MCF 10A (cell line): ENCODE measurements at regions not wholly inside any gene's neighbourhood (a gene's known extent, or its start where the extent isn't known, plus 50 kb on each side); places are given as distances from the start of the nearest gene placed in this dataset.

Source experiments
- BruUV-seq: library from RNA; stranded (reverse); fragments of 400-500 nt; replicated peaks from 2 replicates; lab custom pipeline; 2021; lab: Mats Ljungman, UMichigan
- CTCF ChIA-PET: fragments of 300-600 bp; sonication (Branson Sonifier 250); formaldehyde crosslinking; extraction: SDS; loops from one replicate; lab custom pipeline; 2021; ENCODE audit warnings: antibody characterized with exemption, inconsistent platforms; lab: Yijun Ruan, JAX
- POLR2A ChIA-PET: fragments of 300-600, 350-650 bp; sonication (Branson Sonifier 250); formaldehyde crosslinking; extraction: SDS; loops from one replicate; lab custom pipeline; 2020; ENCODE audit warnings: antibody characterized with exemption, inconsistent platforms; lab: Yijun Ruan, JAX
- DNase-seq: peaks from one replicate; pipeline ENCODE4 v3.0.0-alpha.2; 2018; ENCODE audit not compliant: unreplicated experiment
- H3K27ac Mint-ChIP-seq: one replicate; pipeline ENCODE4 v1.8.0; 2022; ENCODE audit warnings: mild to moderate bottlenecking, low read depth, mixed read lengths; ENCODE audit not compliant: unreplicated experiment
- H3K27me3 Mint-ChIP-seq: one replicate; pipeline ENCODE4 v1.8.0; 2022; ENCODE audit warnings: mixed read lengths; ENCODE audit not compliant: insufficient read depth, unreplicated experiment
- H3K36me3 Mint-ChIP-seq: one replicate; pipeline ENCODE4 v1.8.0; 2022; ENCODE audit warnings: mild to moderate bottlenecking, moderate library complexity, mixed read lengths; ENCODE audit not compliant: insufficient read depth, unreplicated experiment
- H3K4me1 Mint-ChIP-seq: one replicate; pipeline ENCODE4 v1.8.0; 2022; ENCODE audit warnings: mixed read lengths; ENCODE audit not compliant: insufficient read depth, unreplicated experiment
- H3K4me3 Mint-ChIP-seq: one replicate; pipeline ENCODE4 v1.8.0; 2022; ENCODE audit warnings: mild to moderate bottlenecking, moderate library complexity, mixed read lengths; ENCODE audit not compliant: unreplicated experiment
- H3K9me3 Mint-ChIP-seq: one replicate; pipeline ENCODE4 v1.8.0; 2022; ENCODE audit warnings: mixed read lengths; ENCODE audit not compliant: unreplicated experiment
- intact Hi-C: fragments of 100-400 bp; cut with micrococcal nuclease; formaldehyde crosslinking; loops from 2 replicates; pipeline ENCODE4 v1.14.1; 2022
- TF ChIP-seq, protein P1 (sequence below): fragments of 200-600 bp; IDR thresholded peaks from one replicate; pipeline ENCODE4 v1.8.0; 2022; ENCODE audit warnings: antibody characterized with exemption, mild to moderate bottlenecking; ENCODE audit not compliant: unreplicated experiment

DNA sequence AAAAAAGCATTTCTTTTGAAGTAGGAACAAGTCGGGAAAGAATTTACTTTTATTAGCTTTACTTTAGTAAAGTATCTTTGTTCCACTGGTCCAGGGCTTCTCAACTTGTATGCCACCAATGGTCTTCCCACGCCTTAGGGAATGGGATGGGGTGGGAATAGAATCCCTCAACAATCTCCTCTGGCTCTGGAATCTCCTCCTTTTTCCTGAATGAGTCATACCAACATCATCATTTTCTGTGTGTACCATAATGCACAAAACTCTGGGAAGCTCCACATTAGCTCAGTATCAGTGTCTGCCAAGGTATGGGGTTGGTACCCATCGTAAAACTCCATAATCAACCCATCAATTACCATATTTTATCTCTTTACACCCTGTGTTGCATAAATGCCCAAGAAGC is 159.4 kb upstream of the BMPER start:
- CTCF ChIA-PET: interaction anchor here (0.7 to 1.7 kb wide), 4 partner anchors 12 to 187 kb away, joined by 5 to 11 read pairs (median 5); no protein-coding TSS in a partner anchor
- Mint-ChIP-seq H3K27ac (no peak overlapping the region), H3K27me3 (no peaks in the 10 kb centered on the region), H3K4me1 (peaks cover 23% of the 10 kb centered on the region), H3K4me3 (no peak overlapping the region), H3K9me3 (no peaks in the 10 kb centered on the region), H3K36me3 (peaks cover 5% of the 10 kb centered on the region)
- TF ChIP-seq, protein P1, sequence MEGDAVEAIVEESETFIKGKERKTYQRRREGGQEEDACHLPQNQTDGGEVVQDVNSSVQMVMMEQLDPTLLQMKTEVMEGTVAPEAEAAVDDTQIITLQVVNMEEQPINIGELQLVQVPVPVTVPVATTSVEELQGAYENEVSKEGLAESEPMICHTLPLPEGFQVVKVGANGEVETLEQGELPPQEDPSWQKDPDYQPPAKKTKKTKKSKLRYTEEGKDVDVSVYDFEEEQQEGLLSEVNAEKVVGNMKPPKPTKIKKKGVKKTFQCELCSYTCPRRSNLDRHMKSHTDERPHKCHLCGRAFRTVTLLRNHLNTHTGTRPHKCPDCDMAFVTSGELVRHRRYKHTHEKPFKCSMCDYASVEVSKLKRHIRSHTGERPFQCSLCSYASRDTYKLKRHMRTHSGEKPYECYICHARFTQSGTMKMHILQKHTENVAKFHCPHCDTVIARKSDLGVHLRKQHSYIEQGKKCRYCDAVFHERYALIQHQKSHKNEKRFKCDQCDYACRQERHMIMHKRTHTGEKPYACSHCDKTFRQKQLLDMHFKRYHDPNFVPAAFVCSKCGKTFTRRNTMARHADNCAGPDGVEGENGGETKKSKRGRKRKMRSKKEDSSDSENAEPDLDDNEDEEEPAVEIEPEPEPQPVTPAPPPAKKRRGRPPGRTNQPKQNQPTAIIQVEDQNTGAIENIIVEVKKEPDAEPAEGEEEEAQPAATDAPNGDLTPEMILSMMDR: no peak
- BruUV-seq: no TSS peak
- POLR2A ChIA-PET: no interaction called here
- intact Hi-C loops: no loop called here
- DNase-seq: peak; percentile 57

DNA sequence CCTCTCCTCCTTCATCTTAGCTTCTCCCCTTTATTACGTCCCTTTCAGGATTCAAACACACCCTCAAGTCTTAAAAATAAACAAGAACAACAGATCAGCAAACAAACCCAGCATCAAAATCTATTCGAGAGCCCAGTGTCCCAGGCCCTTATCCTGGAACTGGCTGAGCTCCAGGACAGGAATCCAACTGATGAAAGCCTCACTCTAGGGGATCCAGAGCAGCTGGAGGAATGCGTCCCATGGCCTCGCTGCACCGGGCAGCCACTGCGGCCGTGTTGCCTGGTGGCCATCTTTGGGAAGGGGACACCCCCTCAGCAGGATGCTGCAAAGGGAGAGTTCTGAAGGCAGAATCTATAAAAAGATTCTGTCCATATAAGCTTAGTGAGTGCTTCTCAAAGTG is 156.5 kb upstream of the BMPER start:
- H3K27ac Mint-ChIP-seq: no peak overlapping the region
- peaks cover 4% of the 10 kb centered on the region for H3K4me1 Mint-ChIP-seq
- H3K27me3 Mint-ChIP-seq: no peaks in the 10 kb centered on the region
- DNase-seq: no peak
- CTCF ChIA-PET: interaction anchor here (0.6 to 2.1 kb wide), 6 partner anchors 9 to 563 kb away, joined by 3 to 18 read pairs (median 4); no protein-coding TSS in a partner anchor
- no peaks in the 10 kb centered on the region for H3K9me3 Mint-ChIP-seq
- intact Hi-C loops: no loop called here
- H3K36me3 Mint-ChIP-seq: no peaks in the 10 kb centered on the region
- no TSS peak for BruUV-seq
- TF ChIP-seq, protein P1: no peak
- POLR2A ChIA-PET: interaction anchor here (0.6 kb wide), 1 partner anchor 73 kb away, joined by 3 read pairs; no protein-coding TSS in a partner anchor
- no peak overlapping the region for H3K4me3 Mint-ChIP-seq

DNA sequence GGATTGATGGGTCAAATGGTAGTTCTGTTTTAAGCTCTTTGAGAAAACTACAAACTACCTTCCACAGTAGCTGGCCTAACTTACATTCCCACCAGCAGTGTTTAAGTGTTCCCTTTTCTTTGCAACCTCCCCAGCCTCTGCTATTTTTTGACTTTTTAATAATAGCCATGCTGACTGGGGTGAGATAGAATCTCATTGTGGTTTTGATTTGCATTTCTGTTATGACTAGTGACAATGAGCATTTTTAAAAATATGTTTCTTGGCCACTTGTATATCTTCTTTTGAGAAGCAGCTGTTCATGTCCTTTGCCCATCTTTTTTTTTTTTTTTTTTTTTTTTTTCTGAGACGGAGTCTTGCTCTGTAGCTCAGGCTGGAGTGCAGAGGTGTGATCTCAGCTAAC is 155.2 kb upstream of the BMPER start:
- Mint-ChIP-seq H3K27ac (no peak overlapping the region), H3K9me3 (no peaks in the 10 kb centered on the region), H3K4me3 (no peak overlapping the region), H3K4me1 (no peaks in the 10 kb centered on the region), H3K36me3 (no peaks in the 10 kb centered on the region), H3K27me3 (no peaks in the 10 kb centered on the region)
- ChIA-PET CTCF (interaction anchor here (0.6 to 2.1 kb wide), 7 partner anchors 8 to 341 kb away, joined by 3 to 18 read pairs (median 3); no protein-coding TSS in a partner anchor), POLR2A (no interaction called here)
- TF ChIP-seq, protein P1: no peak
- BruUV-seq: no TSS peak
- no peak for DNase-seq
- intact Hi-C loops: no loop called here

DNA sequence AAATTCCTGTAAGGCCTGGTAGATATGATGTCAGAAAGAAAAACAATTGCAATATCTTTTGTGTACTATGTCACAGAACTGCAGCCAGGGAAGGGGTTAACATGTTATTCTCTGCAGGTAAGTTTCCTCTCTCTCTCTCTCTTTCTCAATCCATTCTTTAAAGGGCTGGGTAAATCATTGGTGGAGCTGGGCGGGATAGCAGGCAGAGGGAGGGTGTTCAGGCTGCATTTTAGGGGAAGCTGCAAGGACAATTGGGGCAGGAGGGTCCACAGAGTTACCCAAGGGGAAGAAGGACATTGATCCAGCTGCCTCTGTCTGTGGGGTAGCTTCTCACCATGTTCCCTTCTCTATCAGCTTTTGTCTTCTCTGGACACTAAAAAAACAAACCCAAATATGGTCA is 153.9 kb upstream of the BMPER start:
- no peak overlapping the region for H3K4me3 Mint-ChIP-seq
- intact Hi-C loops: no loop called here
- no TSS peak for BruUV-seq
- no peaks in the 10 kb centered on the region for H3K4me1 Mint-ChIP-seq
- DNase-seq: no peak
- POLR2A ChIA-PET: interaction anchor here (0.6 kb wide), 1 partner anchor 568 kb away, joined by 3 read pairs; no protein-coding TSS in a partner anchor
- no peak overlapping the region for H3K27ac Mint-ChIP-seq
- no peaks in the 10 kb centered on the region for H3K36me3 Mint-ChIP-seq
- no peaks in the 10 kb centered on the region for H3K9me3 Mint-ChIP-seq
- TF ChIP-seq, protein P1: no peak
- CTCF ChIA-PET: interaction anchor here (0.6 to 1.3 kb wide), 5 partner anchors 9 to 309 kb away, joined by 3 to 8 read pairs (median 4); no protein-coding TSS in a partner anchor
- no peaks in the 10 kb centered on the region for H3K27me3 Mint-ChIP-seq
